Nephron progenitor cell (in vitro differentiated cells): ENCODE measurements at regions not wholly inside any gene's neighbourhood (a gene's known extent, or its start where the extent isn't known, plus 50 kb on each side); places are given as distances from the start of the nearest gene placed in this dataset.

ENCODE experiments used
- DNase-seq: peaks from one replicate; pipeline ENCODE4 v3.0.0; 2021
- H3K27ac Mint-ChIP-seq: 2 replicates; pipeline ENCODE4 v1.8.0; 2021; ENCODE audit warnings: mild to moderate bottlenecking, moderate library complexity, mixed read lengths
- H3K27me3 Mint-ChIP-seq: 2 replicates; pipeline ENCODE4 v1.8.0; 2021; ENCODE audit warnings: mild to moderate bottlenecking, low read depth, mixed read lengths; ENCODE audit not compliant: poor library complexity
- H3K36me3 Mint-ChIP-seq: 2 replicates; pipeline ENCODE4 v1.8.0; 2021; ENCODE audit warnings: low read depth, mixed read lengths
- H3K4me1 Mint-ChIP-seq: 2 replicates; pipeline ENCODE4 v1.8.0; 2021; ENCODE audit warnings: mixed read lengths
- H3K4me3 Mint-ChIP-seq: 2 replicates; pipeline ENCODE4 v1.8.0; 2021; ENCODE audit warnings: mild to moderate bottlenecking, moderate library complexity, mixed read lengths
- H3K9me3 Mint-ChIP-seq: 2 replicates; pipeline ENCODE4 v1.8.0; 2021; ENCODE audit warnings: mild to moderate bottlenecking, moderate library complexity, mixed read lengths
- CTCF ChIP-seq: fragments of 200-600 bp; sonication (generic); IDR thresholded peaks from 2 replicates; pipeline ENCODE4 v1.5.0; 2021; ENCODE audit warnings: antibody characterized with exemption

DNA sequence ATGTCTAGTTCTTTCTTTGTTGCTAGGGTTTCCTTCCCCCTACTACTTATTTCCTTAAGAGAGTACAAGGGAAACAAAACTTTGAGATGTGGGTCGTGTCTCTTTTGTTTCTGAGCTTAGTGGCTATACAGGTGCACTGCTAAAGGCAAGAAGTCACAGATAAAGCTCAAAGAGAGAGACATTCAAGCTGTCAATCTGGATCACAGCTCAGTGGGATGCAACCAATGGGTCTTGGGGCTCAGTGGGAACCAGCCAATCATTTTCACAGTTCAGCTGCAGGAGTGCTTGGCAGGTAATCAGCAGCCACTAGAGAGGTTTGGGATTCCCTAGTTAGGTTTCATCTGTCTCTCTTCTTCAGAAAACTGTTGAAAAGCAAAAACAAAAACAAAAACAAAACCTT, 135.4 kb upstream of the SGCD start:
- no peaks in the 10 kb centered on the region for H3K36me3 Mint-ChIP-seq
- H3K27ac Mint-ChIP-seq = no peak overlapping the region
- H3K27me3 Mint-ChIP-seq = no peaks in the 10 kb centered on the region
- H3K4me3 Mint-ChIP-seq = no peak overlapping the region
- no peaks in the 10 kb centered on the region for H3K4me1 Mint-ChIP-seq
- TF ChIP-seq CTCF = no peak
- H3K9me3 Mint-ChIP-seq = no peaks in the 10 kb centered on the region
- DNase-seq = no peak

DNA sequence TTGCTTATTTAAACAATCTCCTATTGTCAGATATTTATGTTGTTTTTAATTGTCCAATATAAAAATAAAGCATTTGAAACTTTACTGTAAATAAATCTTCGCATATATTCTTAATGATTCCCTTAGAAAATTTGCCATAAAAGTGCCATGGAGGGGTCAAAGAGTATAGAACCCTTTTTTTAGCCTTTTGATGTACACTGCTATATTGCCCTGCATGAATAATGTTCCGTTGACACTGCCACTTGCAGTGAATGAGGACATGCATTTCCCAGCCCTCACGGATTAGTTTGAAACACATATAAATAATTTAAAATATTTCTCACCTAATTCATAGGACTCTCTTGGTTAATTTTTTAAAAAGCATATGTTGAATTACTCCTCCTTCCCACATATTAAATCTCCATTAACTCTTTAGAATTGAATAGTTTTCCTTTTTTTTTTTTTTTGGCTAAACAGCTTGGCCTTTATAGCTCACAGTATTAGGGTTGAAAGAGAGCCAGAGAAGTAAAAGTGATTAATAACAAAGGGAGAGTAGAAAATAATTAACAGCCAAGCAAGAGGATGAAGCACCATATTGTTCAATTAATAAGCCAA, 129.8 kb upstream of the SGCD start:
- TF ChIP-seq CTCF = no peak
- H3K36me3 Mint-ChIP-seq = no peaks in the 10 kb centered on the region
- DNase-seq = no peak
- H3K27ac Mint-ChIP-seq = no peak overlapping the region
- H3K4me3 Mint-ChIP-seq = no peak overlapping the region
- H3K4me1 Mint-ChIP-seq = no peaks in the 10 kb centered on the region
- no peaks in the 10 kb centered on the region for H3K27me3 Mint-ChIP-seq
- no peaks in the 10 kb centered on the region for H3K9me3 Mint-ChIP-seq

DNA sequence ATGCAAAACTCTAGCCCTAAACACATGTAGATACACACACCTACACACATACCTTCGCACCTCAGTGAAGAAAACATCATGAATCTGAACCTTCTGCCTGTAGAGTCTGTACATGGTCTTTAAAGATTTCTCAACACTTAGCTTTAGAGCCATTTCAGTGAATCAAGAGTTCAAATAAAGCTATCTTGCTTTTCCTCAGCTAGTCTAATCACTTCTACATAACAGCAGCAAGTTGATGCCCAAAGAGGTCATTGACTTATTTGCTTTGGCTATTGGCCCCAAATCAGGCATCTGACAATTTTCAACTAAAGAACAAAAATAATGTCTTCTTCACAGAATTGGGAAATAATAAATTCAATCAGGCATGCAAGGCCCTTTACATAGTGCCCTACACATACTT, 127.9 kb upstream of the SGCD start:
- no peak overlapping the region for H3K4me3 Mint-ChIP-seq

GRCh38 chr5:156200938-156201787, 125.8 kb upstream of the SGCD start:
- no peaks in the 10 kb centered on the region for H3K4me1 Mint-ChIP-seq
- H3K27ac Mint-ChIP-seq = no peak overlapping the region
- DNase-seq = no peak
- H3K4me3 Mint-ChIP-seq = no peak overlapping the region
- TF ChIP-seq CTCF = no peak
- H3K36me3 Mint-ChIP-seq = no peaks in the 10 kb centered on the region
- no peaks in the 10 kb centered on the region for H3K27me3 Mint-ChIP-seq
- H3K9me3 Mint-ChIP-seq = no peaks in the 10 kb centered on the region

More for the DNA sequence above, 127.9 kb upstream of the SGCD start:
- H3K9me3 Mint-ChIP-seq = no peaks in the 10 kb centered on the region
- TF ChIP-seq CTCF = no peak
- no peaks in the 10 kb centered on the region for H3K27me3 Mint-ChIP-seq
- H3K36me3 Mint-ChIP-seq = no peaks in the 10 kb centered on the region
- no peak overlapping the region for H3K27ac Mint-ChIP-seq
- H3K4me1 Mint-ChIP-seq = no peaks in the 10 kb centered on the region
- DNase-seq = no peak

- DNase-seq = no peak
- Mint-ChIP-seq H3K36me3 (no peaks in the 10 kb centered on the region), H3K27ac (no peak overlapping the region), H3K4me1 (no peaks in the 10 kb centered on the region), H3K9me3 (no peaks in the 10 kb centered on the region), H3K27me3 (no peaks in the 10 kb centered on the region), H3K4me3 (no peak overlapping the region)
- no peak for TF ChIP-seq CTCF
Measured at GRCh38 chr5:156201788-156202403, 125.1 kb upstream of the SGCD start.
